Lower leg skin (tissue), 3 donors: ENCODE measurements at regions not wholly inside any gene's neighbourhood (a gene's known extent, or its start where the extent isn't known, plus 50 kb on each side); places are given as distances from the start of the nearest gene placed in this dataset.

Experiments used
- CTCF ChIP-seq, 3 donors: fragments of 450-650 bp; IDR thresholded peaks; one replicate each; pipeline ENCODE4 v1.5.1; 2016; ENCODE audit warnings: antibody characterized with exemption in 3 of 3, mild to moderate bottlenecking in 3 of 3, moderate library complexity in 2 of 3
- POLR2A ChIP-seq, 2 donors: fragments of 450-650 bp; IDR thresholded peaks; one replicate each; pipeline ENCODE4 v1.6.1; 2016 to 2017; ENCODE audit warnings: antibody characterized with exemption in 2 of 2, mild to moderate bottlenecking in 1 of 2, moderate library complexity in 1 of 2

GRCh38 chrX:69103539-69103938 is 61.7 kb downstream of the PJA1 start:
- TF ChIP-seq CTCF (IDR thresholded peaks at IDR 0.05) (no peak), POLR2A (IDR thresholded peaks at IDR 0.05) (no peak)
